ENCODE measurements at regions not wholly inside any gene's neighbourhood (a gene's known extent, or its start where the extent isn't known, plus 50 kb on each side); places are given as distances from the start of the nearest gene placed in this dataset.

DNA sequence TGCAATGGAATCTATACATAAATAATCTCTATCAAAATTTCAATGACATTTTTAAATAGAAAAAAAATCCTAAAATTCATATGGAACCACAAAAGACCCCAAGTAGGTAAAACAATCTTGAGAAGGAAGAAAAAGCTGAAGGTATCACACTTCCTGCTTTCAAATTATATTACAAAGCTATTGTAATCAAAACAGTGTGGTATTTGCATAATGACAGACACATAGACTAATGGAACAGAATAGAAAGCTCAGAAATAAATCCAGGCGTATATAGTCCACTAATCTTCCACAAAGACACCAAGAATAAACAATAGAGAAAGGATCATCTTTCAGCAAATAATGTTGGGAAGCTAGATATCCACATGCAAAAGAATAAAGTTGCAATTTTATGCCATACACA, 699.8 kb upstream of the ID2 start:
- Histone ChIP-seq H3K9ac (no peak overlapping the region), H2AFZ (replicated peaks) (no peak overlapping the region), H3K27ac (no peak overlapping the region), H3K27me3 (no peaks in the 10 kb centered on the region), H3K36me3 (no peaks in the 10 kb centered on the region), H3K4me2 (no peak overlapping the region), H3K79me2 (ENCODE audit: low read depth) (no peaks in the 10 kb centered on the region), H3K4me1 (no peaks in the 10 kb centered on the region), H4K20me1 (ENCODE audit: low read depth) (no peaks in the 10 kb centered on the region), H3K4me3 (no peak overlapping the region), H3F3A (ENCODE audit: low read depth) (no peaks in the 10 kb centered on the region), H3K9me3 (ENCODE audit: low read depth) (no peaks in the 10 kb centered on the region)
- Mint-ChIP-seq H3K27me3 (ENCODE audit: insufficient read depth, low read depth) (peaks cover 4% of the 10 kb centered on the region), H3K36me3 (no peaks in the 10 kb centered on the region), H3K4me3 (no peak overlapping the region), H3K4me1 (no peaks in the 10 kb centered on the region), H3K9me3 (peaks cover 10% of the 10 kb centered on the region), H3K27ac (no peak overlapping the region)
- TF ChIP-seq EZH2 (IDR thresholded peaks at IDR 0.05) (no peak), EZH2phosphoT487 (IDR thresholded peaks at IDR 0.05) (no peak)
- TF ChIP-seq, protein P1, sequence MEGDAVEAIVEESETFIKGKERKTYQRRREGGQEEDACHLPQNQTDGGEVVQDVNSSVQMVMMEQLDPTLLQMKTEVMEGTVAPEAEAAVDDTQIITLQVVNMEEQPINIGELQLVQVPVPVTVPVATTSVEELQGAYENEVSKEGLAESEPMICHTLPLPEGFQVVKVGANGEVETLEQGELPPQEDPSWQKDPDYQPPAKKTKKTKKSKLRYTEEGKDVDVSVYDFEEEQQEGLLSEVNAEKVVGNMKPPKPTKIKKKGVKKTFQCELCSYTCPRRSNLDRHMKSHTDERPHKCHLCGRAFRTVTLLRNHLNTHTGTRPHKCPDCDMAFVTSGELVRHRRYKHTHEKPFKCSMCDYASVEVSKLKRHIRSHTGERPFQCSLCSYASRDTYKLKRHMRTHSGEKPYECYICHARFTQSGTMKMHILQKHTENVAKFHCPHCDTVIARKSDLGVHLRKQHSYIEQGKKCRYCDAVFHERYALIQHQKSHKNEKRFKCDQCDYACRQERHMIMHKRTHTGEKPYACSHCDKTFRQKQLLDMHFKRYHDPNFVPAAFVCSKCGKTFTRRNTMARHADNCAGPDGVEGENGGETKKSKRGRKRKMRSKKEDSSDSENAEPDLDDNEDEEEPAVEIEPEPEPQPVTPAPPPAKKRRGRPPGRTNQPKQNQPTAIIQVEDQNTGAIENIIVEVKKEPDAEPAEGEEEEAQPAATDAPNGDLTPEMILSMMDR (IDR thresholded peaks at IDR 0.05): no peak
- DNase-seq (ENCODE audit: low spot score): no peak

DNA sequence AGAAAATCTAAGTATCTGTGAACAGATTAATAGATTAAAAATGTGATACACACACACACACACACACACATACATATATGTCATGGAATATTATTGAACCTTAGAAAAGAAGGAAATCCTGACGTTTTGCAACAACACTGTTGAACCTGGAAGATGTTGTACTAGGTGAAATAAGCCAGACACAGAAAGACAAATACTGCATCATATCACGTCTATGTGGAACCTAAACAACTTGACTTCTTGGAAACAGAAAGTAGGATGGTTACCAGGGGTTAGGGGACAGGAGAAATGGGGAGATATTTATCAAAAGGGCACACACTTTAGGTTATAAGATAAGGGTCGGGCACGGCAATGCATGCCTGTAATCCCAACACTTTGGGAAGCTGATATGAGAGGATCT, 698.4 kb upstream of the ID2 start:
- no peaks in the 10 kb centered on the region for H3K4me1 Mint-ChIP-seq
- H3K4me1 ChIP-seq: no peaks in the 10 kb centered on the region
- no peaks in the 10 kb centered on the region for H3F3A ChIP-seq (ENCODE audit: low read depth)
- no peaks in the 10 kb centered on the region for H4K20me1 ChIP-seq (ENCODE audit: low read depth)
- H3K27me3 Mint-ChIP-seq (ENCODE audit: insufficient read depth, low read depth): peaks cover 4% of the 10 kb centered on the region
- no peak for TF ChIP-seq EZH2 (IDR thresholded peaks at IDR 0.05)
- no peak for TF ChIP-seq EZH2phosphoT487 (IDR thresholded peaks at IDR 0.05)
- TF ChIP-seq, protein P1 (IDR thresholded peaks at IDR 0.05): no peak
- no peak for DNase-seq (ENCODE audit: low spot score)
- H3K9me3 Mint-ChIP-seq: peaks cover 10% of the 10 kb centered on the region
- H3K4me2 ChIP-seq: no peak overlapping the region
- no peaks in the 10 kb centered on the region for H3K9me3 ChIP-seq (ENCODE audit: low read depth)
- H3K27me3 ChIP-seq: no peaks in the 10 kb centered on the region
- H3K27ac ChIP-seq: no peak overlapping the region
- H3K36me3 ChIP-seq: no peaks in the 10 kb centered on the region
- H3K4me3 ChIP-seq: no peak overlapping the region
- H3K4me3 Mint-ChIP-seq: no peak overlapping the region
- no peak overlapping the region for H3K27ac Mint-ChIP-seq
- H3K36me3 Mint-ChIP-seq: no peaks in the 10 kb centered on the region
- H3K79me2 ChIP-seq (ENCODE audit: low read depth): no peaks in the 10 kb centered on the region
- H2AFZ ChIP-seq (replicated peaks): no peak overlapping the region
- H3K9ac ChIP-seq: no peak overlapping the region

DNA sequence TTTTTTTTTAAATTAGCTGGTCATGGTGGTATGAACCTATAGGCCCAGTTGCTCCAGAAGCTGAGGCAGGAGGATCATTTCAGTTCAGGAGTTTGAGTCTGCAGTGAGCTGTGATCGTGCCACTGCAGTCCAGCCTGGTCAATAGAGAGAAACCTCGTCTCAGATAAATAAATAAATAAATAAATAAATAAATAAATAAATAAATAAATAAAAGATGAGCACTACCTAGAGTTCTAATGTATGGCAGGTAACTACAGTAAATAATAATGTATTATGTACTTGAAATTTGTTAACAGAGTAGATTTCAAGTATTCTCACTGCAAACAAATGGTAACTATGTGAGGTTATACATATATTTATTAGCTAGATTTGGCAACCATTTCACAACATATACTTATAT, 697.9 kb upstream of the ID2 start:
- Histone ChIP-seq H3K27ac (no peak overlapping the region), H3K4me2 (no peak overlapping the region), H3K9ac (no peak overlapping the region), H3K79me2 (ENCODE audit: low read depth) (no peaks in the 10 kb centered on the region), H3K9me3 (ENCODE audit: low read depth) (no peaks in the 10 kb centered on the region), H3K4me3 (no peak overlapping the region), H2AFZ (replicated peaks) (no peak overlapping the region), H3F3A (ENCODE audit: low read depth) (no peaks in the 10 kb centered on the region), H3K27me3 (no peaks in the 10 kb centered on the region), H3K36me3 (no peaks in the 10 kb centered on the region), H4K20me1 (ENCODE audit: low read depth) (no peaks in the 10 kb centered on the region), H3K4me1 (no peaks in the 10 kb centered on the region)
- Mint-ChIP-seq H3K4me3 (no peak overlapping the region), H3K27me3 (ENCODE audit: insufficient read depth, low read depth) (peaks cover 4% of the 10 kb centered on the region), H3K9me3 (peaks cover 10% of the 10 kb centered on the region), H3K4me1 (no peaks in the 10 kb centered on the region), H3K36me3 (no peaks in the 10 kb centered on the region), H3K27ac (no peak overlapping the region)
- no peak for TF ChIP-seq EZH2phosphoT487 (IDR thresholded peaks at IDR 0.05)
- TF ChIP-seq, protein P1 (IDR thresholded peaks at IDR 0.05): no peak
- no peak for TF ChIP-seq EZH2 (IDR thresholded peaks at IDR 0.05)
- DNase-seq (ENCODE audit: low spot score): no peak
